ENCODE measurements at regions not wholly inside any gene's neighbourhood (a gene's known extent, or its start where the extent isn't known, plus 50 kb on each side); places are given as distances from the start of the nearest gene placed in this dataset.

DNA sequence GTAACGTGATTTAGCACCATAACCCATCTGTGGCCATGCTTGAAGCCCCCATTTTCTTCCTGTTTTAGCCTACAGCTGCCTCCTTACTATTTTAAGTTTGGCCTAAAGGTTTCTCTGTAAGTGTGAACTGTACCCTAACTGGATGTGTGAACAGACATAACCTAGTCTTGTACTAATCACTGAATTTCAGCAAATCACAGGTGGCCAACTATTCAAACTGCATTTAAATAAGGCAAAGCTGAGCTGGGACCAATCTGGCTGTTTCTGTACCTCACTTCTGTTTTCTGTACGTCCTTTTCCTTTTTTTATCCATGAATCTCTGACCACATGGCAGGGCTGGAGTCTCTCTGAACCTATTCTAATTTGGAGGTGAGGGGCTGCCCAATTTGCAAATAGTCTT lies 452.7 kb upstream of the HS6ST1 start:
- no peaks in the 10 kb centered on the region for H3K9me3 ChIP-seq (ENCODE audit: severe bottlenecking)
- H3K27ac ChIP-seq (ENCODE audit: poor library complexity, severe bottlenecking), result no peak overlapping the region
- no peaks in the 10 kb centered on the region for H3K27me3 ChIP-seq (ENCODE audit: insufficient read depth, poor library complexity, severe bottlenecking)
- DNase-seq (ENCODE audit: low spot score) (no peak), ATAC-seq (ENCODE audit: low read depth) (no peak)
- no peak for TF ChIP-seq CTCF (IDR thresholded peaks at IDR 0.05; ENCODE audit: poor library complexity, severe bottlenecking)
- H3K36me3 ChIP-seq (ENCODE audit: low read depth), result no peaks in the 10 kb centered on the region
- no peaks in the 10 kb centered on the region for H3K4me1 ChIP-seq (ENCODE audit: insufficient read depth, poor library complexity, severe bottlenecking)
- no peak overlapping the region for H3K4me3 ChIP-seq (ENCODE audit: severe bottlenecking)

DNA sequence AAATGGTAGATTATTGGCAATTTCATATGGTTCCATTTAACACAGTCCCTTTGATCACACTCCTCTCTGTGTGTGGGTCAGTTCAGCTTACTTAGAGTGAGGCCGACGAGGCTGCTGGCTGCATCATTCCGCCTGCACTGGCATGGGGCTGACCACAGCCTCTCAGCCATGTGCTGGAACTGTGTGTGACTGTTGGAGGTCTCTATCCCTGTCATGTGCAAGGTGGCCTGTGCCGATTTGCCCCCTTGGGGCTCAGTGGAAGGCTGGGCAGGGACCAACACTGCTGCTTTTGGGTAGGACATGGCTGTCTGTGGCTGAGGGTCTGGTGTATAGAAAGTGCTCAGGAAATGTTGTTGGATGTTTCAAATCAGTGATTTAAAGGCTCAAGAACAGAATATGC lies 454.0 kb upstream of the HS6ST1 start:
- Histone ChIP-seq H3K4me1 (ENCODE audit: insufficient read depth, poor library complexity, severe bottlenecking) (no peaks in the 10 kb centered on the region), H3K27me3 (ENCODE audit: insufficient read depth, poor library complexity, severe bottlenecking) (no peaks in the 10 kb centered on the region), H3K36me3 (ENCODE audit: low read depth) (no peaks in the 10 kb centered on the region), H3K9me3 (ENCODE audit: severe bottlenecking) (no peaks in the 10 kb centered on the region), H3K4me3 (ENCODE audit: severe bottlenecking) (no peak overlapping the region), H3K27ac (ENCODE audit: poor library complexity, severe bottlenecking) (no peak overlapping the region)
- ATAC-seq (ENCODE audit: low read depth) (no peak), DNase-seq (ENCODE audit: low spot score) (no peak)
- no peak for TF ChIP-seq CTCF (IDR thresholded peaks at IDR 0.05; ENCODE audit: poor library complexity, severe bottlenecking)

GRCh38 chr2:128773641-128774319 lies 455.1 kb upstream of the HS6ST1 start:
- Histone ChIP-seq H3K36me3 (ENCODE audit: low read depth) (no peaks in the 10 kb centered on the region), H3K4me3 (ENCODE audit: severe bottlenecking) (no peak overlapping the region), H3K27me3 (ENCODE audit: insufficient read depth, poor library complexity, severe bottlenecking) (no peaks in the 10 kb centered on the region), H3K27ac (ENCODE audit: poor library complexity, severe bottlenecking) (no peak overlapping the region), H3K9me3 (ENCODE audit: severe bottlenecking) (no peaks in the 10 kb centered on the region), H3K4me1 (ENCODE audit: insufficient read depth, poor library complexity, severe bottlenecking) (no peaks in the 10 kb centered on the region)
- TF ChIP-seq CTCF (IDR thresholded peaks at IDR 0.05; ENCODE audit: poor library complexity, severe bottlenecking), result no peak
- no peak for DNase-seq (ENCODE audit: low spot score)
- no peak for ATAC-seq (ENCODE audit: low read depth)

GRCh38 chr2:128774320-128775216 lies 455.9 kb upstream of the HS6ST1 start:
- DNase-seq (ENCODE audit: low spot score), result no peak
- Histone ChIP-seq H3K9me3 (ENCODE audit: severe bottlenecking) (no peaks in the 10 kb centered on the region), H3K27ac (ENCODE audit: poor library complexity, severe bottlenecking) (no peak overlapping the region), H3K4me1 (ENCODE audit: insufficient read depth, poor library complexity, severe bottlenecking) (no peaks in the 10 kb centered on the region), H3K36me3 (ENCODE audit: low read depth) (no peaks in the 10 kb centered on the region), H3K27me3 (ENCODE audit: insufficient read depth, poor library complexity, severe bottlenecking) (no peaks in the 10 kb centered on the region), H3K4me3 (ENCODE audit: severe bottlenecking) (no peak overlapping the region)
- TF ChIP-seq CTCF (IDR thresholded peaks at IDR 0.05; ENCODE audit: poor library complexity, severe bottlenecking), result no peak
- no peak for ATAC-seq (ENCODE audit: low read depth)
